ENCODE measurements at regions not wholly inside any gene's neighbourhood (a gene's known extent, or its start where the extent isn't known, plus 50 kb on each side); places are given as distances from the start of the nearest gene placed in this dataset.

DNA sequence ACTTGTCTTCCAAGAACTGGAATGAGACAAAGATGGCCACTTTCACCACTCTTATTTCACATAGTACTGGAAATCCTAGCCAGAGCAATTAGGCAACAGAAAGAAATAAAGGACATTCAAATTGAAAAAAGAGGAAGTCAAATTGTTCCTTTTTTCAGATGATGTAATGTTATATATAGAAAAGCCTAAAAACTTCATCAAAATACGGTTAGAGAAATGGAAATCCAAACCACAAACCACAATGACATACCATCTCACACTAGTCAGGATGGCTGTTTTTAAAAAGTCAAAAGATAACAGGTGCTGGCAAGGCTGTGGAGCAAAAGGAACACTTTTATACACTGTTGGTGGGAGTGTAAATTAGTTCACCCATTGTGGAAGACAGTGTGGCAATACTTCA lies 113.3 kb upstream of the SPRY2 start:
- intact Hi-C loops (cut with micrococcal nuclease), result no loop called here
- FAIRE-seq, result no peak
- H2AFZ ChIP-seq (ENCODE audit: low read depth, low read length), result no peak overlapping the region
- H3K27ac ChIP-seq (ENCODE audit: insufficient read depth, low read depth, low read length), result no peak overlapping the region
- H3K79me2 ChIP-seq (ENCODE audit: control insufficient read depth, insufficient read depth, low read length), result no peaks in the 10 kb centered on the region
- no peaks in the 10 kb centered on the region for H3K9me1 ChIP-seq (replicated peaks; ENCODE audit: control insufficient read depth, extremely low read depth, insufficient read depth, low read length)
- BruUV-seq (replicated peaks), result no TSS peak
- H3K9me3 ChIP-seq (replicated peaks; ENCODE audit: control insufficient read depth, insufficient read depth, low read length), result no peaks in the 10 kb centered on the region
- H3K4me1 ChIP-seq (ENCODE audit: control insufficient read depth, extremely low read depth, insufficient read depth, low read length), result peaks cover 13% of the 10 kb centered on the region
- H3K4me2 ChIP-seq (ENCODE audit: insufficient read depth, low read length), result no peak overlapping the region
- H3K36me3 ChIP-seq (ENCODE audit: control insufficient read depth in 2 of 2, extremely low read depth in 1 of 2, insufficient read depth in 2 of 2, low read length in 2 of 2), result no peaks in the 10 kb centered on the region
- ChIA-PET CTCF (no interaction called here), POLR2A (no interaction called here)
- DNase-seq (ENCODE audit: low read depth, low spot score), result no peak
- H3K27me3 ChIP-seq (ENCODE audit: control insufficient read depth in 2 of 2, insufficient read depth in 2 of 2, low read length in 2 of 2), result no peaks in the 10 kb centered on the region
- no peak overlapping the region for H3K4me3 ChIP-seq (replicated peaks in 1 of 3; ENCODE audit: insufficient read depth in 1 of 3, low read depth in 1 of 3, low read length in 3 of 3)
- no peak overlapping the region for H3K9ac ChIP-seq (replicated peaks; ENCODE audit: extremely low read depth, insufficient read depth, low read length)
- dilution Hi-C loops (cut with MboI; ENCODE audit: extremely low pct_ligation_motif_present, low sequenced_read_pairs), result no loop called here
- TF ChIP-seq POLR2A (IDR thresholded peaks at IDR 0.05; ENCODE audit: low read depth, low read length) (no peak), POLR2AphosphoS5 (IDR thresholded peaks at IDR 0.05; ENCODE audit: insufficient read depth, low read depth, low read length) (no peak), JUN (IDR thresholded peaks at IDR 0.05; ENCODE audit: borderline replicate concordance, insufficient read depth, insufficient read length, low read depth) (no peak), MYC (IDR thresholded peaks at IDR 0.05; ENCODE audit: low read depth, low read length) (no peak), GATA2 (IDR thresholded peaks at IDR 0.05; ENCODE audit: insufficient read depth, insufficient read length, low read depth, low read length) (no peak)
- TF ChIP-seq, protein P1, sequence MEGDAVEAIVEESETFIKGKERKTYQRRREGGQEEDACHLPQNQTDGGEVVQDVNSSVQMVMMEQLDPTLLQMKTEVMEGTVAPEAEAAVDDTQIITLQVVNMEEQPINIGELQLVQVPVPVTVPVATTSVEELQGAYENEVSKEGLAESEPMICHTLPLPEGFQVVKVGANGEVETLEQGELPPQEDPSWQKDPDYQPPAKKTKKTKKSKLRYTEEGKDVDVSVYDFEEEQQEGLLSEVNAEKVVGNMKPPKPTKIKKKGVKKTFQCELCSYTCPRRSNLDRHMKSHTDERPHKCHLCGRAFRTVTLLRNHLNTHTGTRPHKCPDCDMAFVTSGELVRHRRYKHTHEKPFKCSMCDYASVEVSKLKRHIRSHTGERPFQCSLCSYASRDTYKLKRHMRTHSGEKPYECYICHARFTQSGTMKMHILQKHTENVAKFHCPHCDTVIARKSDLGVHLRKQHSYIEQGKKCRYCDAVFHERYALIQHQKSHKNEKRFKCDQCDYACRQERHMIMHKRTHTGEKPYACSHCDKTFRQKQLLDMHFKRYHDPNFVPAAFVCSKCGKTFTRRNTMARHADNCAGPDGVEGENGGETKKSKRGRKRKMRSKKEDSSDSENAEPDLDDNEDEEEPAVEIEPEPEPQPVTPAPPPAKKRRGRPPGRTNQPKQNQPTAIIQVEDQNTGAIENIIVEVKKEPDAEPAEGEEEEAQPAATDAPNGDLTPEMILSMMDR (IDR thresholded peaks at IDR 0.05; ENCODE audit: extremely low read depth in 1 of 2, insufficient read depth in 1 of 2, low read depth in 1 of 2, low read length in 2 of 2), result no peak
- TF ChIP-seq, protein P2, sequence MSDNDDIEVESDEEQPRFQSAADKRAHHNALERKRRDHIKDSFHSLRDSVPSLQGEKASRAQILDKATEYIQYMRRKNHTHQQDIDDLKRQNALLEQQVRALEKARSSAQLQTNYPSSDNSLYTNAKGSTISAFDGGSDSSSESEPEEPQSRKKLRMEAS (IDR thresholded peaks at IDR 0.05; ENCODE audit: insufficient read depth, insufficient read length), result no peak
- no peaks in the 10 kb centered on the region for H4K20me1 ChIP-seq (replicated peaks; ENCODE audit: control insufficient read depth, extremely low read depth, insufficient read depth, low read length)

DNA sequence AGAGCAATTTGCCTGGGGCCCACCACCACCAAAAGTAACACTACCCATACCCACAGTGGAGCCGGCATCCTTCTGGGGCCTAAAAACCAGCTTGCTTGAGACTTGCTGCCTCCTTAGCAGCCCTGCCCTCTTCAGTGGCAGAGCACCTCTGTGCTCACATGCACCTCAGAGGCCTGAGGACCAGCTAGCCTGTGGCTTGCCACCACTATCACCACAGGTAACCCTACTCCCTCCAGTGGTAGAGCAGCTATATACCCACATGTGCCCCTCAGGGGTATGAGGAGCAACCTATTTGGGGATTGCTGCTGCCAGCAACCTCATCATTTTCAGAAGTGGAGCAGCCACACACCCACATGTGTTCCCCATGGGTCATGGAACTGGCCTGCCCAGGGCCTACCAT lies 111.4 kb upstream of the SPRY2 start:
- intact Hi-C loops (cut with micrococcal nuclease), result no loop called here
- POLR2A ChIA-PET, result no interaction called here

More for the DNA sequence above, 111.4 kb upstream of the SPRY2 start:
- CTCF ChIA-PET, result no interaction called here
- Histone ChIP-seq H3K9me3 (replicated peaks; ENCODE audit: control insufficient read depth, insufficient read depth, low read length) (no peaks in the 10 kb centered on the region), H3K4me2 (ENCODE audit: insufficient read depth, low read length) (no peak overlapping the region), H3K27me3 (ENCODE audit: control insufficient read depth in 2 of 2, insufficient read depth in 2 of 2, low read length in 2 of 2) (no peaks in the 10 kb centered on the region), H4K20me1 (replicated peaks; ENCODE audit: control insufficient read depth, extremely low read depth, insufficient read depth, low read length) (no peaks in the 10 kb centered on the region), H3K27ac (ENCODE audit: insufficient read depth, low read depth, low read length) (no peak overlapping the region), H2AFZ (ENCODE audit: low read depth, low read length) (no peak overlapping the region), H3K4me3 (replicated peaks in 1 of 3; ENCODE audit: insufficient read depth in 1 of 3, low read depth in 1 of 3, low read length in 3 of 3) (no peak overlapping the region), H3K9me1 (replicated peaks; ENCODE audit: control insufficient read depth, extremely low read depth, insufficient read depth, low read length) (no peaks in the 10 kb centered on the region), H3K36me3 (ENCODE audit: control insufficient read depth in 2 of 2, extremely low read depth in 1 of 2, insufficient read depth in 2 of 2, low read length in 2 of 2) (no peaks in the 10 kb centered on the region), H3K9ac (replicated peaks; ENCODE audit: extremely low read depth, insufficient read depth, low read length) (no peak overlapping the region), H3K79me2 (ENCODE audit: control insufficient read depth, insufficient read depth, low read length) (no peaks in the 10 kb centered on the region), H3K4me1 (ENCODE audit: control insufficient read depth, extremely low read depth, insufficient read depth, low read length) (no peaks in the 10 kb centered on the region)
- no TSS peak for BruUV-seq (replicated peaks)
- FAIRE-seq (no peak), DNase-seq (ENCODE audit: low read depth, low spot score) (no peak)
- TF ChIP-seq, protein P2 (IDR thresholded peaks at IDR 0.05; ENCODE audit: insufficient read depth, insufficient read length), result no peak
- no peak for TF ChIP-seq EZH2 (IDR thresholded peaks at IDR 0.05; ENCODE audit: borderline replicate concordance, low read depth, low read length, severe bottlenecking)
- TF ChIP-seq FOS (IDR thresholded peaks at IDR 0.05; ENCODE audit: borderline replicate concordance, insufficient read depth, low read length), result no peak
- no peak for TF ChIP-seq GATA2 (IDR thresholded peaks at IDR 0.05; ENCODE audit: insufficient read depth, insufficient read length, low read depth, low read length)
- TF ChIP-seq POLR2A (IDR thresholded peaks at IDR 0.05; ENCODE audit: low read depth, low read length), result no peak
- TF ChIP-seq MYC (IDR thresholded peaks at IDR 0.05; ENCODE audit: low read depth, low read length), result no peak
- no peak for TF ChIP-seq JUN (IDR thresholded peaks at IDR 0.05; ENCODE audit: borderline replicate concordance, insufficient read depth, insufficient read length, low read depth)
- TF ChIP-seq POLR2AphosphoS5 (IDR thresholded peaks at IDR 0.05; ENCODE audit: insufficient read depth, low read depth, low read length), result no peak
- TF ChIP-seq, protein P1 (IDR thresholded peaks at IDR 0.05; ENCODE audit: extremely low read depth in 1 of 2, insufficient read depth in 1 of 2, low read depth in 1 of 2, low read length in 2 of 2), result no peak
- dilution Hi-C loops (cut with MboI; ENCODE audit: extremely low pct_ligation_motif_present, low sequenced_read_pairs), result no loop called here

Measured in endothelial cell of umbilical vein (primary cell).